ENCODE measurements at regions not wholly inside any gene's neighbourhood (a gene's known extent, or its start where the extent isn't known, plus 50 kb on each side); places are given as distances from the start of the nearest gene placed in this dataset.

GRCh38 chr15:46677491-46677890 lies 1039.8 kb upstream of the SEMA6D start:
- CTCF ChIA-PET = no interaction called here
- POLR2A ChIA-PET = no interaction called here
- no TSS peak for BruUV-seq (replicated peaks)
- no peak for DNase-seq (ENCODE audit: low read depth, low spot score)
- no peak overlapping the region for H3K4me3 ChIP-seq (ENCODE audit: low read depth in 2 of 2, low read length in 2 of 2)
- no peaks in the 10 kb centered on the region for H3K36me3 ChIP-seq (ENCODE audit: control insufficient read depth, insufficient read depth, low read length)
- H3K27ac ChIP-seq (ENCODE audit: low read length) = no peak overlapping the region
- intact Hi-C loops (cut with micrococcal nuclease; ENCODE audit: unreplicated experiment) = no loop called here
- in situ Hi-C loops (cut with HindIII; ENCODE audit: low pct_unique_long_range_greater_than_20kb, low sequenced_read_pairs) = no loop called here
- H3K4me1 ChIP-seq (ENCODE audit: control insufficient read depth, insufficient read depth, low read length) = no peaks in the 10 kb centered on the region
- H3K27me3 ChIP-seq (ENCODE audit: control insufficient read depth, insufficient read depth, low read length) = no peaks in the 10 kb centered on the region
- H3K9me3 ChIP-seq (ENCODE audit: control insufficient read depth, insufficient read depth, low read depth, low read length) = peaks cover 5% of the 10 kb centered on the region; the same call in 1 of the 2 replicates
- ATAC-seq = no peak
- TF ChIP-seq, protein P1, sequence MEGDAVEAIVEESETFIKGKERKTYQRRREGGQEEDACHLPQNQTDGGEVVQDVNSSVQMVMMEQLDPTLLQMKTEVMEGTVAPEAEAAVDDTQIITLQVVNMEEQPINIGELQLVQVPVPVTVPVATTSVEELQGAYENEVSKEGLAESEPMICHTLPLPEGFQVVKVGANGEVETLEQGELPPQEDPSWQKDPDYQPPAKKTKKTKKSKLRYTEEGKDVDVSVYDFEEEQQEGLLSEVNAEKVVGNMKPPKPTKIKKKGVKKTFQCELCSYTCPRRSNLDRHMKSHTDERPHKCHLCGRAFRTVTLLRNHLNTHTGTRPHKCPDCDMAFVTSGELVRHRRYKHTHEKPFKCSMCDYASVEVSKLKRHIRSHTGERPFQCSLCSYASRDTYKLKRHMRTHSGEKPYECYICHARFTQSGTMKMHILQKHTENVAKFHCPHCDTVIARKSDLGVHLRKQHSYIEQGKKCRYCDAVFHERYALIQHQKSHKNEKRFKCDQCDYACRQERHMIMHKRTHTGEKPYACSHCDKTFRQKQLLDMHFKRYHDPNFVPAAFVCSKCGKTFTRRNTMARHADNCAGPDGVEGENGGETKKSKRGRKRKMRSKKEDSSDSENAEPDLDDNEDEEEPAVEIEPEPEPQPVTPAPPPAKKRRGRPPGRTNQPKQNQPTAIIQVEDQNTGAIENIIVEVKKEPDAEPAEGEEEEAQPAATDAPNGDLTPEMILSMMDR (IDR thresholded peaks at IDR 0.05) = no peak
- TF ChIP-seq SIN3A (IDR thresholded peaks at IDR 0.05; ENCODE audit: borderline replicate concordance, insufficient read depth, low read depth, low read length) (no peak), TCF7L2 (IDR thresholded peaks at IDR 0.05; ENCODE audit: low read depth, low read length) (no peak), REST (IDR thresholded peaks at IDR 0.05; ENCODE audit: insufficient read depth in 1 of 2, low read depth in 2 of 2, low read length in 1 of 2) (no peak), POLR2AphosphoS5 (IDR thresholded peaks at IDR 0.05; ENCODE audit: low read depth, low read length) (no peak)

- H3K36me3 ChIP-seq (ENCODE audit: control insufficient read depth, insufficient read depth, low read length) = no peaks in the 10 kb centered on the region
- no peaks in the 10 kb centered on the region for H3K27me3 ChIP-seq (ENCODE audit: control insufficient read depth, insufficient read depth, low read length)
- no TSS peak for BruUV-seq (replicated peaks)
- no peak for DNase-seq (ENCODE audit: low read depth, low spot score)
- no peaks in the 10 kb centered on the region for H3K4me1 ChIP-seq (ENCODE audit: control insufficient read depth, insufficient read depth, low read length)
- no peak for ATAC-seq
- intact Hi-C loops (cut with micrococcal nuclease; ENCODE audit: unreplicated experiment) = no loop called here
- ChIA-PET CTCF (no interaction called here), POLR2A (no interaction called here)
- H3K9me3 ChIP-seq (ENCODE audit: control insufficient read depth, insufficient read depth, low read depth, low read length) = peaks cover 11% of the 10 kb centered on the region; the same call in 1 of the 2 replicates
- TF ChIP-seq, protein P1 (IDR thresholded peaks at IDR 0.05) = no peak
- TF ChIP-seq TCF7L2 (IDR thresholded peaks at IDR 0.05; ENCODE audit: low read depth, low read length) = no peak
- no peak overlapping the region for H3K4me3 ChIP-seq (ENCODE audit: low read depth in 2 of 2, low read length in 2 of 2)
- H3K27ac ChIP-seq (ENCODE audit: low read length) = no peak overlapping the region
- in situ Hi-C loops (cut with HindIII; ENCODE audit: low pct_unique_long_range_greater_than_20kb, low sequenced_read_pairs) = no loop called here
These were observed 1035.4 kb upstream of the SEMA6D start for GRCh38 chr15:46681901-46682300.
